ENCODE measurements at regions not wholly inside any gene's neighbourhood (a gene's known extent, or its start where the extent isn't known, plus 50 kb on each side); places are given as distances from the start of the nearest gene placed in this dataset.
"Not testable (repeated sequence)": the region's sequence is repeated elsewhere in the genome, so short reads cannot be mapped to it uniquely, and the experiment has no call there.

DNA sequence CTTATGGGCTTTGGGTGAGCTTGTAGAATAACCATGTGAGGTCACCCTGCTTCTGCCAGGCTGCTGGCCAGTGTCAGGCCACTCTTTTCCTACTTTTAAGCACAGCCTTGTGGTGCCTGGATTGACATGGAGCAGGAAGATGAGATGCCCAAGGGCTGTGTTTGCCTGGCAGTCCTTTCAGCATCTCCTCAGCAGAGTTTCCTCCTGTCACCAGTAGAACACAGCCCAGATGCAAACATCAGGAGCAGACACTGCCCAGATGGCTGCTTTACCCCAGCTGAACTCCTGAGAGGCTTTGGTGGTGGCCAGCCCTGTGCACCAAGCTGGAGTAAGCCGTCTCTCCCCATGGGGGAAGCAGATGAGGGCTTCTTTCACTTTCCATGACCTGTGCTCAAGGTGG lies 332.0 kb upstream of the FRG2C start:
- TF ChIP-seq CHD1 (IDR thresholded peaks at IDR 0.05; ENCODE audit: low read depth, low read length); EP300 (IDR thresholded peaks at IDR 0.05; ENCODE audit: borderline replicate concordance in 1 of 2, control insufficient read depth in 1 of 2, low read depth in 2 of 2, low read length in 2 of 2): not testable (repeated sequence)

All from GM12878 (cell line).